ENCODE measurements at regions not wholly inside any gene's neighbourhood (a gene's known extent, or its start where the extent isn't known, plus 50 kb on each side); places are given as distances from the start of the nearest gene placed in this dataset.
A peak's percentile ranks its signal among the peaks of the same experiment; 100 is the strongest.

DNA sequence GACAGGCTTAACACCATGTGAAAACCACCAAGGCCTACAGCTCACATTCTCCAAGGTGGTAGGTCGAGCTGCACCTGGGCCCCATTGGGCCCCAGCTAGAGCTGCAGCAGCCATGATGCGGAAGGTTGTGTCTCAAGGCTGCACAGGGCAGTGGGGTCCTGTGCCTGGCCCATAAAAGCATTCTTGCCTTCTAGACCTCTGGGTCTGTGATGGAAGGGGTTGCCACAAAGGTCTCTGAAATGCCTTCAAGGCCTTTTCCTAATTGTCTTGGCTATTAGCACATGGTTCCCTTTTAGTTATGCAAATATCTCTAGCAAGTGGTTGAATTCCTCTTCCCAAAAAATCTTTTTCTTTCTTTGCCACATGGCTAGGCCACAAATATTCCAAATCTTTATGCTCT is 52.5 kb upstream of the C11orf58 start:
- no CpG with 5 or more reads among the region's 2 CpGs for WGBS (ENCODE audit: extremely low coverage, insufficient coverage, insufficient read length)
- H3K27ac ChIP-seq (ENCODE audit: low read depth, low read length), result no peak overlapping the region
- no peak for DNase-seq

GRCh38 chr11:16678466-16679116 is 59.9 kb upstream of the C11orf58 start:
- H3K18ac ChIP-seq (ENCODE audit: low read length), result no peak overlapping the region
- WGBS (ENCODE audit: extremely low coverage, insufficient coverage, insufficient read length), result no CpG with 5 or more reads among the region's 7 CpGs
- H4K12ac ChIP-seq (ENCODE audit: low read depth, low read length), result no peak overlapping the region
- H2BK12ac ChIP-seq (ENCODE audit: low read length), result no peak overlapping the region
- H3K36me3 ChIP-seq (ENCODE audit: control insufficient read depth in 1 of 2, insufficient read depth in 2 of 2, low read length in 2 of 2), result no peaks in the 10 kb centered on the region
- no peak overlapping the region for H2AK5ac ChIP-seq (ENCODE audit: low read length)
- no peak overlapping the region for H4K8ac ChIP-seq (ENCODE audit: low read depth, low read length)
- H3K4me2 ChIP-seq (ENCODE audit: low read length), result no peak overlapping the region
- no peak overlapping the region for H3K27ac ChIP-seq (ENCODE audit: low read depth, low read length)
- H3K79me2 ChIP-seq (ENCODE audit: control insufficient read depth, insufficient read depth, low read length, poor library complexity), result no peaks in the 10 kb centered on the region
- no peak overlapping the region for H2AFZ ChIP-seq (ENCODE audit: insufficient read depth, low read length, poor library complexity)
- H4K91ac ChIP-seq (ENCODE audit: low read depth, low read length), result no peak overlapping the region
- no peaks in the 10 kb centered on the region for H3K79me1 ChIP-seq (ENCODE audit: low read length)
- no peak overlapping the region for H2BK5ac ChIP-seq (ENCODE audit: low read depth, low read length, poor library complexity)
- no peaks in the 10 kb centered on the region for H3K9me3 ChIP-seq (ENCODE audit: insufficient read depth, low read depth, low read length)
- no peak overlapping the region for H2BK120ac ChIP-seq (ENCODE audit: insufficient read depth, low read length, poor library complexity)
- no peak for DNase-seq
- no peaks in the 10 kb centered on the region for H3K4me1 ChIP-seq (ENCODE audit: control insufficient read depth in 1 of 2, insufficient read depth in 2 of 2, low read length in 2 of 2)
- H3K14ac ChIP-seq (ENCODE audit: low read length), result no peak overlapping the region
- no peak overlapping the region for H3K4ac ChIP-seq (ENCODE audit: low read depth, low read length)
- H3K27me3 ChIP-seq (ENCODE audit: insufficient read depth, low read length), result no peaks in the 10 kb centered on the region
- H3K4me3 ChIP-seq (ENCODE audit: low read depth, low read length), result no peak overlapping the region
- H3K9ac ChIP-seq (ENCODE audit: low read length), result no peak overlapping the region
- no peak overlapping the region for H3K23ac ChIP-seq (ENCODE audit: low read length)

More for the DNA sequence above, 52.5 kb upstream of the C11orf58 start:
- no peaks in the 10 kb centered on the region for H3K4me1 ChIP-seq (ENCODE audit: control insufficient read depth in 1 of 2, insufficient read depth in 2 of 2, low read length in 2 of 2)
- no peak overlapping the region for H2AK5ac ChIP-seq (ENCODE audit: low read length)
- H3K18ac ChIP-seq (ENCODE audit: low read length), result no peak overlapping the region
- no peak overlapping the region for H2BK5ac ChIP-seq (ENCODE audit: low read depth, low read length, poor library complexity)
- no peak overlapping the region for H3K23ac ChIP-seq (ENCODE audit: low read length)
- no peak overlapping the region for H3K4ac ChIP-seq (ENCODE audit: low read depth, low read length)
- H3K36me3 ChIP-seq (ENCODE audit: control insufficient read depth in 1 of 2, insufficient read depth in 2 of 2, low read length in 2 of 2), result no peaks in the 10 kb centered on the region
- no peak overlapping the region for H3K9ac ChIP-seq (ENCODE audit: low read length)
- H2BK120ac ChIP-seq (ENCODE audit: insufficient read depth, low read length, poor library complexity), result no peak overlapping the region
- no peak overlapping the region for H3K14ac ChIP-seq (ENCODE audit: low read length)
- no peak overlapping the region for H4K91ac ChIP-seq (ENCODE audit: low read depth, low read length)
- H3K27me3 ChIP-seq (ENCODE audit: insufficient read depth, low read length), result no peaks in the 10 kb centered on the region
- H3K4me3 ChIP-seq (ENCODE audit: low read depth, low read length), result no peak overlapping the region
- peaks cover 3% of the 10 kb centered on the region for H3K9me3 ChIP-seq (ENCODE audit: insufficient read depth, low read depth, low read length)
- no peaks in the 10 kb centered on the region for H3K79me1 ChIP-seq (ENCODE audit: low read length)
- no peak overlapping the region for H2AFZ ChIP-seq (ENCODE audit: insufficient read depth, low read length, poor library complexity)
- H3K79me2 ChIP-seq (ENCODE audit: control insufficient read depth, insufficient read depth, low read length, poor library complexity), result no peaks in the 10 kb centered on the region
- H3K4me2 ChIP-seq (ENCODE audit: low read length), result no peak overlapping the region
- H4K12ac ChIP-seq (ENCODE audit: low read depth, low read length), result no peak overlapping the region
- no peak overlapping the region for H4K8ac ChIP-seq (ENCODE audit: low read depth, low read length)
- no peak overlapping the region for H2BK12ac ChIP-seq (ENCODE audit: low read length)

DNA sequence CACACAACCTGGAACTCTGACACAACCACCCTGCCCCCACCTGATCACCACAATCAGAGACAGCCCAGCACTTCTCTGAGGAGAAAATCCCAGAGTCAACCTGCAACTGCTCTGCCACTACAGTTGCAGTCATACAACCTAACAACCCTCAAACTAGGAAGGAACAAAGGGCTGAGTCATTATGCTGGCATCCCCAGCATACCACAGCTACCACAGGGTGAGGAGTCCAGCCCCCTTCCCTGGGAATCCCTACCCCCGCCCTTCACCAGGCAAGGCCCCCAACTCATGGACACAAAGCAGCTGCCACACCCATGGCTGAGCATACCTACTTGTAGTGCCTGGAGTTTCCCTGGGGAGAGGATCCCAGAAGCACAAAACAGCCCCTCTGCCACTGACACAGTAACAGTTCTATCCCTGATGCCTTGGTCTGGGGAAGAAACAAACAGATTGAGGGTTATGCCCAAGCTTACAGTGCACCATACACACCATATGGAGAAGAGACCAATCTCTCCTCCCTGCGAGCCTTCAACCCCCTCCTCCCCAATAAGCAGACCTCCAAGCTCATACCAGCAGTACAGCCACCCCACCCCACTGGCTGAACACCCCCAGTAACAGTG is 68.5 kb upstream of the C11orf58 start:
- Histone ChIP-seq H2BK120ac (ENCODE audit: insufficient read depth, low read length, poor library complexity) (peak overlapping the region; percentile 61), H3K23ac (ENCODE audit: low read length) (no peak overlapping the region), H3K36me3 (ENCODE audit: control insufficient read depth in 1 of 2, insufficient read depth in 2 of 2, low read length in 2 of 2) (no peaks in the 10 kb centered on the region), H3K4me1 (ENCODE audit: control insufficient read depth in 1 of 2, insufficient read depth in 2 of 2, low read length in 2 of 2) (peaks cover 10 to 12% of the 10 kb centered on the region in 2 experiments), H4K8ac (ENCODE audit: low read depth, low read length) (peak overlapping the region; percentile 30), H3K9me3 (ENCODE audit: insufficient read depth, low read depth, low read length) (no peaks in the 10 kb centered on the region), H3K27me3 (ENCODE audit: insufficient read depth, low read length) (no peaks in the 10 kb centered on the region), H3K9ac (ENCODE audit: low read length) (no peak overlapping the region), H4K12ac (ENCODE audit: low read depth, low read length) (no peak overlapping the region), H3K27ac (ENCODE audit: low read depth, low read length) (peak overlapping the region; percentile 32), H2AFZ (ENCODE audit: insufficient read depth, low read length, poor library complexity) (no peak overlapping the region), H4K91ac (ENCODE audit: low read depth, low read length) (peak overlapping the region; percentile 45), H3K4me2 (ENCODE audit: low read length) (peak overlapping the region; percentile 46), H3K14ac (ENCODE audit: low read length) (peak overlapping the region; percentile 50), H3K4ac (ENCODE audit: low read depth, low read length) (no peak overlapping the region), H2AK5ac (ENCODE audit: low read length) (no peak overlapping the region), H3K79me1 (ENCODE audit: low read length) (peaks cover 9% of the 10 kb centered on the region), H2BK5ac (ENCODE audit: low read depth, low read length, poor library complexity) (no peak overlapping the region), H3K79me2 (ENCODE audit: control insufficient read depth, insufficient read depth, low read length, poor library complexity) (peaks cover 2% of the 10 kb centered on the region), H2BK12ac (ENCODE audit: low read length) (peak overlapping the region; percentile 74), H3K18ac (ENCODE audit: low read length) (no peak overlapping the region), H3K4me3 (ENCODE audit: low read depth, low read length) (no peak overlapping the region)
- DNase-seq, result no peak
- WGBS (ENCODE audit: extremely low coverage, insufficient coverage, insufficient read length), result no CpG with 5 or more reads among the region's 2 CpGs

GRCh38 chr11:16632295-16633200 is 105.9 kb upstream of the C11orf58 start:
- H2BK120ac ChIP-seq (ENCODE audit: insufficient read depth, low read length, poor library complexity), result no peak overlapping the region
- H3K4ac ChIP-seq (ENCODE audit: low read depth, low read length), result no peak overlapping the region
- H3K23ac ChIP-seq (ENCODE audit: low read length), result no peak overlapping the region
- H3K9me3 ChIP-seq (ENCODE audit: insufficient read depth, low read depth, low read length), result peaks cover 6% of the 10 kb centered on the region
- no peak overlapping the region for H3K27ac ChIP-seq (ENCODE audit: low read depth, low read length)
- peaks cover 3% of the 10 kb centered on the region for H3K79me1 ChIP-seq (ENCODE audit: low read length)
- no peaks in the 10 kb centered on the region for H3K79me2 ChIP-seq (ENCODE audit: control insufficient read depth, insufficient read depth, low read length, poor library complexity)
- H3K4me1 ChIP-seq (ENCODE audit: control insufficient read depth in 1 of 2, insufficient read depth in 2 of 2, low read length in 2 of 2), result peaks cover 0 to 5% of the 10 kb centered on the region in 2 experiments
- H3K4me3 ChIP-seq (ENCODE audit: low read depth, low read length), result no peak overlapping the region
- no peak overlapping the region for H4K91ac ChIP-seq (ENCODE audit: low read depth, low read length)
- no peak overlapping the region for H2BK12ac ChIP-seq (ENCODE audit: low read length)
- H3K36me3 ChIP-seq (ENCODE audit: control insufficient read depth in 1 of 2, insufficient read depth in 2 of 2, low read length in 2 of 2), result no peaks in the 10 kb centered on the region
- no peak overlapping the region for H2BK5ac ChIP-seq (ENCODE audit: low read depth, low read length, poor library complexity)
- no peak overlapping the region for H3K9ac ChIP-seq (ENCODE audit: low read length)
- no CpG with 5 or more reads among the region's 9 CpGs for WGBS (ENCODE audit: extremely low coverage, insufficient coverage, insufficient read length)
- no peaks in the 10 kb centered on the region for H3K27me3 ChIP-seq (ENCODE audit: insufficient read depth, low read length)
- H4K12ac ChIP-seq (ENCODE audit: low read depth, low read length), result no peak overlapping the region
- H3K14ac ChIP-seq (ENCODE audit: low read length), result no peak overlapping the region
- H2AFZ ChIP-seq (ENCODE audit: insufficient read depth, low read length, poor library complexity), result no peak overlapping the region
- no peak overlapping the region for H3K4me2 ChIP-seq (ENCODE audit: low read length)
- no peak overlapping the region for H3K18ac ChIP-seq (ENCODE audit: low read length)
- H4K8ac ChIP-seq (ENCODE audit: low read depth, low read length), result peak overlapping the region; percentile 33
- H2AK5ac ChIP-seq (ENCODE audit: low read length), result no peak overlapping the region
- DNase-seq, result peak in 1 of 2 donors; percentile 21
